HepG2 (cell line): ENCODE measurements at regions not wholly inside any gene's neighbourhood (a gene's known extent, or its start where the extent isn't known, plus 50 kb on each side); places are given as distances from the start of the nearest gene placed in this dataset.

Source experiments
- SIN3A ChIP-seq: IDR thresholded peaks from 2 replicates; pipeline ENCODE4 v1.6.1; 2011; ENCODE audit warnings: low read depth, mild to moderate bottlenecking, control low read depth, low read length, borderline replicate concordance
- ZNF577 ChIP-seq: sonication (generic); formaldehyde crosslinking; IDR thresholded peaks from 2 replicates; pipeline ENCODE4 v1.4.0; 2020; ENCODE audit warnings: mild to moderate bottlenecking, low read depth, missing genetic modification reagents, borderline replicate concordance
- TF ChIP-seq, protein P1 (sequence below), 2 experiments: IDR thresholded peaks; 2 replicates each; pipeline ENCODE4 v1.6.1; 2011 to 2012; ENCODE audit warnings: low read length in 2 of 2, borderline replicate concordance in 1 of 2, low read depth in 1 of 2, mild to moderate bottlenecking in 1 of 2, moderate library complexity in 1 of 2
- TF ChIP-seq, protein P2 (sequence below): sonication (generic); formaldehyde crosslinking; IDR thresholded peaks from 2 replicates; pipeline ENCODE4 v1.5.0; 2020; ENCODE audit warnings: mild to moderate bottlenecking, missing genetic modification reagents, moderate library complexity

DNA sequence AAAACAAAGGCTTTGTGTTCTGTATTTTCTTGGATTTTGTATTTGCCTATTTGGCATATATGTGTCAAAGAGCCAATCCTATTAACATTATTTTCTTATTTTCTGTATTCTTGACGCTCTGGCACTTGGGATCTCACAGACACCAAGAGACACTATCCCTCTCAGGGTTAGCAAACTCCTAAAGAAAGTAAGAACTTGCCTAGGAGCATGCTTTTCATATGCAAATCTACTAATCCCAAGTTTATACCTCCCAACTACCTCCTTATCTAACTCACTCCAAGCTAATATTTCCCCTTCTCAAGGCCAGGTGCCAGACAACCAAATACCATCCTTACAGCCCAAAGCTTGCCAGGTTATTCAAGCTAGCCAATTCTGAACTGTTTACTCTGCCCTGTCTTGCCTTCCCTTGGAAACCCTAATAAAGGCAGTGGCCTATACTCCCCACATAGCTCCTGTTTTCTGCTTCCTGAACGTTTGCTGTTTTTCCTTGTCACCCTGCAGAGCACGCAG is 455.4 kb upstream of the ANO3 start:
- TF ChIP-seq, protein P1, sequence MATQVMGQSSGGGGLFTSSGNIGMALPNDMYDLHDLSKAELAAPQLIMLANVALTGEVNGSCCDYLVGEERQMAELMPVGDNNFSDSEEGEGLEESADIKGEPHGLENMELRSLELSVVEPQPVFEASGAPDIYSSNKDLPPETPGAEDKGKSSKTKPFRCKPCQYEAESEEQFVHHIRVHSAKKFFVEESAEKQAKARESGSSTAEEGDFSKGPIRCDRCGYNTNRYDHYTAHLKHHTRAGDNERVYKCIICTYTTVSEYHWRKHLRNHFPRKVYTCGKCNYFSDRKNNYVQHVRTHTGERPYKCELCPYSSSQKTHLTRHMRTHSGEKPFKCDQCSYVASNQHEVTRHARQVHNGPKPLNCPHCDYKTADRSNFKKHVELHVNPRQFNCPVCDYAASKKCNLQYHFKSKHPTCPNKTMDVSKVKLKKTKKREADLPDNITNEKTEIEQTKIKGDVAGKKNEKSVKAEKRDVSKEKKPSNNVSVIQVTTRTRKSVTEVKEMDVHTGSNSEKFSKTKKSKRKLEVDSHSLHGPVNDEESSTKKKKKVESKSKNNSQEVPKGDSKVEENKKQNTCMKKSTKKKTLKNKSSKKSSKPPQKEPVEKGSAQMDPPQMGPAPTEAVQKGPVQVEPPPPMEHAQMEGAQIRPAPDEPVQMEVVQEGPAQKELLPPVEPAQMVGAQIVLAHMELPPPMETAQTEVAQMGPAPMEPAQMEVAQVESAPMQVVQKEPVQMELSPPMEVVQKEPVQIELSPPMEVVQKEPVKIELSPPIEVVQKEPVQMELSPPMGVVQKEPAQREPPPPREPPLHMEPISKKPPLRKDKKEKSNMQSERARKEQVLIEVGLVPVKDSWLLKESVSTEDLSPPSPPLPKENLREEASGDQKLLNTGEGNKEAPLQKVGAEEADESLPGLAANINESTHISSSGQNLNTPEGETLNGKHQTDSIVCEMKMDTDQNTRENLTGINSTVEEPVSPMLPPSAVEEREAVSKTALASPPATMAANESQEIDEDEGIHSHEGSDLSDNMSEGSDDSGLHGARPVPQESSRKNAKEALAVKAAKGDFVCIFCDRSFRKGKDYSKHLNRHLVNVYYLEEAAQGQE (IDR thresholded peaks at IDR 0.05; ENCODE audit: borderline replicate concordance in 1 of 2, low read depth in 1 of 2, low read length in 2 of 2) = no peak
- TF ChIP-seq, protein P2, sequence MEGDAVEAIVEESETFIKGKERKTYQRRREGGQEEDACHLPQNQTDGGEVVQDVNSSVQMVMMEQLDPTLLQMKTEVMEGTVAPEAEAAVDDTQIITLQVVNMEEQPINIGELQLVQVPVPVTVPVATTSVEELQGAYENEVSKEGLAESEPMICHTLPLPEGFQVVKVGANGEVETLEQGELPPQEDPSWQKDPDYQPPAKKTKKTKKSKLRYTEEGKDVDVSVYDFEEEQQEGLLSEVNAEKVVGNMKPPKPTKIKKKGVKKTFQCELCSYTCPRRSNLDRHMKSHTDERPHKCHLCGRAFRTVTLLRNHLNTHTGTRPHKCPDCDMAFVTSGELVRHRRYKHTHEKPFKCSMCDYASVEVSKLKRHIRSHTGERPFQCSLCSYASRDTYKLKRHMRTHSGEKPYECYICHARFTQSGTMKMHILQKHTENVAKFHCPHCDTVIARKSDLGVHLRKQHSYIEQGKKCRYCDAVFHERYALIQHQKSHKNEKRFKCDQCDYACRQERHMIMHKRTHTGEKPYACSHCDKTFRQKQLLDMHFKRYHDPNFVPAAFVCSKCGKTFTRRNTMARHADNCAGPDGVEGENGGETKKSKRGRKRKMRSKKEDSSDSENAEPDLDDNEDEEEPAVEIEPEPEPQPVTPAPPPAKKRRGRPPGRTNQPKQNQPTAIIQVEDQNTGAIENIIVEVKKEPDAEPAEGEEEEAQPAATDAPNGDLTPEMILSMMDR (CRISPR knock-in tag) = no peak
- TF ChIP-seq ZNF577 (CRISPR knock-in tag) = no peak
- no peak for TF ChIP-seq SIN3A
